ENCODE measurements at regions not wholly inside any gene's neighbourhood (a gene's known extent, or its start where the extent isn't known, plus 50 kb on each side); places are given as distances from the start of the nearest gene placed in this dataset.

DNA sequence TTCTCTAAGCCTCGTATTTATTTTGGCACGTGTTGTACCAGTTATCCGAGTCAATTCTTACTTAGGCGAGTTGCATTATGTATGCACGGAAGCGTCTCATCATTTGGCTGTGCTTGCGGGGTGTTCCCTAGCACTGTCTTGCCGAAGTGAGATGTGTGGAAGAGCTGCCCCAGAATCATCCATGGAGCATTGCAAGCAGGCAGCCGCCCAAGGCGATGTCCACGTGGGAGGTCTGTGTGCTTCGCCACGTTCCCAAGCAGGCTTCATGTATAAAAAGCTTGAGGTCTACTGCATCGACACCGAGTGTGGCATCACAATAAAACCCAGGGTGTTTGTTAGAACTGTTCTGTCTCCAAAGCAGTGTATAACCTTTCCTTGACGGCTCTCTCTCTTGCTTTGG, 849.9 kb downstream of the DCDC2C start:
- no peaks in the 10 kb centered on the region for H3K36me3 ChIP-seq (ENCODE audit: insufficient read depth, low read length)
- no peak overlapping the region for H3K4me3 ChIP-seq (ENCODE audit: low read length)
- H3K27me3 ChIP-seq (ENCODE audit: control insufficient read depth, insufficient read depth, low read length): no peaks in the 10 kb centered on the region

DNA sequence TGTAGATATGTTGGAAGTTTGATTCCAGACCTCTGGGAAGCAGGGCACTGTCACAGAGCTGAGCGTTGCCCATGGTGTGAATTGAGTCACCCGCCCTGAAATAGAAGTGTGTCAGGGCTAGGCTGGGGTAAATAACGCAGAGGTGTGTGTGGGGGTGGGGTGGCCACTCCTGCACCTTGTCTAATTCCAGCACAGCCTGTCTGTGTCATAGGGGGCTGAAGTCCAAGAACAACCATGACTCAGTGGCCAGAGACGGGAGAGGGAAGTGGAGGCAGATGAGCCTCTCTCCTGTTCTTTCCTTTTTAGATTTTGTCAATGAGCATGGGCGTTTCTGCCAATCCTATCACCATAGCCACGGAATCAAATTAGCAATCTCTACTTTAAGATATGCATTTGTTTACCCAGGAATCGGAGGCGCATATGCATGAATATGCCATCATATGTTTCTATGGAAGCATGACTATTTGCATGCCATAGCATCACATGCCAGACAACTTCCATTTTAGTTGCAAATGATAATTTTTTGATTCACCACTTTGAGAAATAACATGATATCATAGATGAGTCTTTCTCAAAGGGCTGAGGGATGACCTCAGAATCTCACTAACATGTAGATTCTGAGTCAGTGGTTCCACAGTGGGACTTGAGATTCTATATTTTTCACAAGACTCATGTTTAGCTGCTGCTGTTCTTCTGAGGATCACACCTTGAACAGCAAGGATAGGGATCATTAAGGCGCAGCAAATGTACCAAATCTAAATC, 852.9 kb downstream of the DCDC2C start:
- H3K4me3 ChIP-seq (ENCODE audit: low read length): no peak overlapping the region
- H3K9ac ChIP-seq (ENCODE audit: low read depth, low read length): no peak overlapping the region
- peaks cover 6% of the 10 kb centered on the region for H3K9me3 ChIP-seq (replicated peaks; ENCODE audit: low read length)
- no peaks in the 10 kb centered on the region for H3K4me1 ChIP-seq (ENCODE audit: control insufficient read depth, insufficient read depth, low read length)
- no peaks in the 10 kb centered on the region for H3K36me3 ChIP-seq (ENCODE audit: insufficient read depth, low read length)
- H3K4me2 ChIP-seq (ENCODE audit: low read length): no peak overlapping the region
- H3K27me3 ChIP-seq (ENCODE audit: control insufficient read depth, insufficient read depth, low read length): no peaks in the 10 kb centered on the region

More for the DNA sequence above, 849.9 kb downstream of the DCDC2C start:
- Histone ChIP-seq H3K9me3 (replicated peaks; ENCODE audit: low read length) (peaks cover 6% of the 10 kb centered on the region), H3K4me1 (ENCODE audit: control insufficient read depth, insufficient read depth, low read length) (no peaks in the 10 kb centered on the region), H3K4me2 (ENCODE audit: low read length) (no peak overlapping the region), H3K9ac (ENCODE audit: low read depth, low read length) (no peak overlapping the region)

DNA sequence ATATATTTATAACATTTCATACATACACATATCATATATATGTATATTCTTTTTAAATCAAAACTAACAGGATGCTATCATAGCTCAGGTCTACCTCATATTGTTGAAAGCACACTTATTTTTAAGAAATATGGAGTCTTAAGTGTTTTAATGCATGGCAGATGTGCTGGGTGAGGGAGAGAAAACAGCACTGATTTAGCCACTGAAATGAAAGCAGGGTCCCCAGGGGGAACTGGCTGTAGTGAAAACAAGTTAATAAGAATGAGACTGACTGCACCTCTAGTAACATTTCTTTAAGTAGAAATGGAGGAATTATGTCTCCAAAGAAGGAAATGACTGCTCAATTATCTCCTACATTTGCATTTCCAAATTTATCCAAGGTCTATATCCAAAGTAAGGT, 857.8 kb downstream of the DCDC2C start:
- Histone ChIP-seq H3K9me3 (replicated peaks; ENCODE audit: low read length) (peaks cover 5% of the 10 kb centered on the region), H3K27me3 (ENCODE audit: control insufficient read depth, insufficient read depth, low read length) (no peaks in the 10 kb centered on the region), H3K4me1 (ENCODE audit: control insufficient read depth, insufficient read depth, low read length) (no peaks in the 10 kb centered on the region), H3K9ac (ENCODE audit: low read depth, low read length) (no peak overlapping the region), H3K4me2 (ENCODE audit: low read length) (no peak overlapping the region), H3K36me3 (ENCODE audit: insufficient read depth, low read length) (no peaks in the 10 kb centered on the region), H3K4me3 (ENCODE audit: low read length) (no peak overlapping the region)

DNA sequence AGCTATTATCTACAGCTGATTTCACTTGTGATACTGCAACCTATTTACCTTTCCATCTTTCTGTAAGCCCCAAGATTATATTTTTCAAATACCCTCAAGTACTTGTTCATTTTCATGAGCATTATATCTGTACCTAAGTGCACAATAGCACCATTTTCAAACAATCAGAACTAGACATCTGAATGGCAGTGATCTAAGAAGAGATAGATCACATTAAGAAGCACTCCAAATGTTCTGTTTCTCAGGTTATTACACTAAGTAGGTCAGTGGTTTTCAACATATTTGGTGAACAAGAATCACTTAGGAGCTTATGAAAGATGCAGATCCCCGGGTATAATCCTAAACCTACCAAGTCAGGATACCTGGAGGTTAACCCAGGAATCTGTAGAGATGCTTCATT, 872.7 kb downstream of the DCDC2C start:
- Histone ChIP-seq H3K4me1 (ENCODE audit: control insufficient read depth, insufficient read depth, low read length) (no peaks in the 10 kb centered on the region), H3K4me2 (ENCODE audit: low read length) (no peak overlapping the region), H3K9me3 (replicated peaks; ENCODE audit: low read length) (no peaks in the 10 kb centered on the region), H3K27me3 (ENCODE audit: control insufficient read depth, insufficient read depth, low read length) (no peaks in the 10 kb centered on the region), H3K4me3 (ENCODE audit: low read length) (no peak overlapping the region), H3K9ac (ENCODE audit: low read depth, low read length) (no peak overlapping the region), H3K36me3 (ENCODE audit: insufficient read depth, low read length) (no peaks in the 10 kb centered on the region)

DNA sequence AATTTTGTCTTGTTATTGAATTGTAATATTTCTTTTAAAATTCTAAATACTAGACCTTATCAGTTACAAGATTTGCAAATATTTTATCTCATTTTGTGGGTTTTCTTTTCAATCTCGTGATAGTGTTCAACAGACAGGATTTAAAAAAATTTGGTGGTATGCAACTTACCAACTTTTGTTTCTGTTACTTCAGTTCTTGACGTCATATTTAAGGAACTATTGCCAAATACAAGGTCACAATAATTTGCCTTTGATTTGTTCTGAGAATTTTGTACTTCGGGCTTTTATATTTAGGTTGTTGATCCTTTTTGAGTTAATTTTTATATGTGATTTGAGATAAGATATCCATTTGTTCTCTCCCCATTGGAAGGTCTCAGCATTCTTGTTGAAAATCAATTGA, 876.6 kb downstream of the DCDC2C start:
- Histone ChIP-seq H3K9me3 (replicated peaks; ENCODE audit: low read length) (peaks cover 10% of the 10 kb centered on the region), H3K9ac (ENCODE audit: low read depth, low read length) (no peak overlapping the region), H3K4me1 (ENCODE audit: control insufficient read depth, insufficient read depth, low read length) (no peaks in the 10 kb centered on the region), H3K4me3 (ENCODE audit: low read length) (no peak overlapping the region), H3K36me3 (ENCODE audit: insufficient read depth, low read length) (no peaks in the 10 kb centered on the region), H3K4me2 (ENCODE audit: low read length) (no peak overlapping the region), H3K27me3 (ENCODE audit: control insufficient read depth, insufficient read depth, low read length) (no peaks in the 10 kb centered on the region)

DNA sequence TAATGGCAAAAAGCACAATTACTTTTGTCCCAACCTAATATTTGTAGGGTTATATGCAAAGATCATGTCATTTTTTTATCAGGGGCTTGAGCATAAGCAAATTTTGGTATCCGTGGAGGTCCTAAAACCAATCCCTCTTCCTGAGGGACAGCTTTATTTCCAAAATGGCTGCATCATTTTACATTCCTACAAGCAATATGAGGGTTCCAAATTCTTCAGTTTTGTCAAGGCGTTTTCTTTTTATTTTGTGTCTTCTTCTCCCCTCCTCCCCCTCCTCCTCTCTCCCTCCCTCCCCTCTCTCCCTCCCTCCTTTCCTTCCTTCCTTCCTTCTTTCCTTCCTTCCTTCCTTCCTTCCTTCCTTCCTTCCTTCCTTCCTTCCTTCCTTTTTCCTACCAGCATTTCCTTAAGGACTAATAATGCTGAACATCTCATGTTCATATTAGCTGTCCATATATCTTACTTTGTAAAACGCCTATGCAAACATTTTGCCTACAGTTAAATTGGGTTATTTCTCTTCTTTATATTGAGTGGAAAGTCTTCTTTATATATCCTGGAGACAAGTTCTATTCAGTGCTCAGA, 881.8 kb downstream of the DCDC2C start:
- H3K27me3 ChIP-seq (ENCODE audit: control insufficient read depth, insufficient read depth, low read length): no peaks in the 10 kb centered on the region
- no peaks in the 10 kb centered on the region for H3K4me1 ChIP-seq (ENCODE audit: control insufficient read depth, insufficient read depth, low read length)
- no peaks in the 10 kb centered on the region for H3K36me3 ChIP-seq (ENCODE audit: insufficient read depth, low read length)
- peaks cover 16% of the 10 kb centered on the region for H3K9me3 ChIP-seq (replicated peaks; ENCODE audit: low read length)
- no peak overlapping the region for H3K9ac ChIP-seq (ENCODE audit: low read depth, low read length)
- H3K4me2 ChIP-seq (ENCODE audit: low read length): no peak overlapping the region
- no peak overlapping the region for H3K4me3 ChIP-seq (ENCODE audit: low read length)

DNA sequence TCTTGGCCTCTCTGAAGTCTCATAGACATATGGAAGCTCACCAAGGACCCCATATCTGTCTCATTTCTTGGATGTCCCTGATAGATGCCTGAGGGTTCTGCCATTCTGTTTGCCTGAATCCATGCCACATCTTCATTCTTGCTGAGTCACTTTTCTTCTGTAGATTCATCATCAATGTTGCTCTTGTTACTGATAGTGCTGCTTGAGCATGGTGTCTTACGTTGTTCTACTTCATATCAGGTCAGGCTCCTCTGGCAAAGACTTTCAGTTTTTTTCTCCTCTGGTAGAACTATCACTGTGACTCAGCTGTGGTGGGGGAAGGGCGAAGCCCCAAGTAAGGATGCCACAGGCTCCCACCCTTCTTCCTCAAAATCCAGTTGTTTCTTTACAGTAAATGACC, 885.2 kb downstream of the DCDC2C start:
- Histone ChIP-seq H3K4me1 (ENCODE audit: control insufficient read depth, insufficient read depth, low read length) (no peaks in the 10 kb centered on the region), H3K4me3 (ENCODE audit: low read length) (no peak overlapping the region), H3K4me2 (ENCODE audit: low read length) (no peak overlapping the region), H3K36me3 (ENCODE audit: insufficient read depth, low read length) (no peaks in the 10 kb centered on the region), H3K9ac (ENCODE audit: low read depth, low read length) (no peak overlapping the region), H3K27me3 (ENCODE audit: control insufficient read depth, insufficient read depth, low read length) (no peaks in the 10 kb centered on the region), H3K9me3 (replicated peaks; ENCODE audit: low read length) (peaks cover 10% of the 10 kb centered on the region)

DNA sequence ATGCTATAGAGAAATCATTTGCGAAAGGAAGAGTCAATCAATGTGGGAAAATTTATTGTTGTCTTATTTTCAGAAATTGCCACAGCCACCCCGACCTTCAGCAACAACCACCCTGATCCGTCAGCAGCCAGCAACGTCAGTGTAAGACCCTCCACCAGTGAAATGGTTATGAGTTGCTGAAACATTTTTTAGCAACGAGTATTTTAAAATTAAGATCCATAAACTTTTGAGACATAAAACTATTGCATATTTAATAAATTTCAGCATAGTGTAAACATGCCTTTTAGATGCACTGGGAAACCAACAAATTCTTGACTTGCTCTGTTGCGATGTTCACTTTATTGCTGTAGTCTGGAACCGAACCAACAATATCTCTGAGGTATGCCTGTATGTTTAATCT, 887.9 kb downstream of the DCDC2C start:
- Histone ChIP-seq H3K4me2 (ENCODE audit: low read length) (no peak overlapping the region), H3K9ac (ENCODE audit: low read depth, low read length) (no peak overlapping the region), H3K9me3 (replicated peaks; ENCODE audit: low read length) (peaks cover 6% of the 10 kb centered on the region), H3K4me3 (ENCODE audit: low read length) (no peak overlapping the region), H3K27me3 (ENCODE audit: control insufficient read depth, insufficient read depth, low read length) (no peaks in the 10 kb centered on the region), H3K4me1 (ENCODE audit: control insufficient read depth, insufficient read depth, low read length) (no peaks in the 10 kb centered on the region), H3K36me3 (ENCODE audit: insufficient read depth, low read length) (no peaks in the 10 kb centered on the region)

DNA sequence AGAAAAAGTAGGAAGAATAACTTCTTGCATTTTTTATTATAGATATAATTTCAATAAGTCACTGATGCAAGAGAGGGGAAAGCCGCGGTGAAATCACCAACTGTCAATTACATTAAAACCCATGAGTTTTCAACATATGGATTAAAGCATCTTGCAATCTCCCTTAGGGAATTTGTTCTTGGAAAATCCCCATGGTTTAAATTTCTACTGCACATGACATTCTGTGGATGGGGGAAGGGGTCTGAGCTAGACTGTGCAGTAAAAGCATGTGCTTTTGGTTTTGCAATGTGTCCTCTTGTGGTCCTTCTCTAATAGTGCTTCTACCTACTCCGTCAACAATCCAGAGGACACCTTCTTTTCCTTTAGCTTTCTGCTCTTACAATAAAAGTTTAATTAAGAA, 894.0 kb downstream of the DCDC2C start:
- Histone ChIP-seq H3K4me2 (ENCODE audit: low read length) (no peak overlapping the region), H3K27me3 (ENCODE audit: control insufficient read depth, insufficient read depth, low read length) (no peaks in the 10 kb centered on the region), H3K4me1 (ENCODE audit: control insufficient read depth, insufficient read depth, low read length) (no peaks in the 10 kb centered on the region), H3K4me3 (ENCODE audit: low read length) (no peak overlapping the region), H3K36me3 (ENCODE audit: insufficient read depth, low read length) (no peaks in the 10 kb centered on the region), H3K9me3 (replicated peaks; ENCODE audit: low read length) (no peaks in the 10 kb centered on the region), H3K9ac (ENCODE audit: low read depth, low read length) (no peak overlapping the region)

DNA sequence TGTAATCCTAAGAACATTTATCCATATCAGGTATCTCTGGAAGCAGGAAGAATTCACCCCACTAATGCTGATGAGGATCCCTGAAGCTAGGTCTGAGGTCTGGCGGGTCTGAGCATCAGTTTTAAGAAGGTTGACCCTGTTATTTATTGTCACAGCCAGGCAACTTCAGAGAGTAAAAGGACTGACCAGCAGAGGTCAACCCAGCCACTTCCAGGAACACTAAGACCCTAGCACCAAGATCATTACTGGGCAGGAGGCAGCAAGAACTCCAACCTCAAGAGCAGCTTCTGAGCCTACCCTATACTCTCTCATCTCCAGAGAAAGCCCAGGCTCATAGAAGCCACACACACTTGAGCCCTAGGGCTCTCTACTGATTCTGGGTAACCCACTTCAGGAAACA, 901.4 kb downstream of the DCDC2C start:
- Histone ChIP-seq H3K9me3 (replicated peaks; ENCODE audit: low read length) (no peaks in the 10 kb centered on the region), H3K4me3 (ENCODE audit: low read length) (no peak overlapping the region), H3K4me2 (ENCODE audit: low read length) (no peak overlapping the region), H3K36me3 (ENCODE audit: insufficient read depth, low read length) (no peaks in the 10 kb centered on the region), H3K9ac (ENCODE audit: low read depth, low read length) (no peak overlapping the region), H3K4me1 (ENCODE audit: control insufficient read depth, insufficient read depth, low read length) (no peaks in the 10 kb centered on the region), H3K27me3 (ENCODE audit: control insufficient read depth, insufficient read depth, low read length) (no peaks in the 10 kb centered on the region)

DNA sequence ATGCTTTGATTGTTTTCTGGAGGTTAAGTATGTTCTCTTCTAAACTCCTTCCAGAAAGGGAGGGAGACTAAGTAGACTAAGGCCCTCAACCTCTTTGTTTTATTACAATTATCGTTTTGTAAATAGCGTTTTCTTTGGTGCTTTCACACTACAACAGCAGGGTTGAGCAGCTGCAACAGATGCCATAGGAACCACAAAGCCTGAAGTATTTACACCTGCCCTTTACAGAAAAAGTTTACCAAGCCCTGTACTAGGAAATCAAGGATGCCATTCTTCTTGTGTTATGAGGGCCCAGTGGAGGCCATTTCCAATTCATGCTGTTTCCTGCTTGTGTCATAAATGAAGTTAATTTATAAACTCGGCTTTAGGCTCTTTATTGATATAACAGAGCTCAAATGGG, 914.8 kb downstream of the DCDC2C start:
- H3K4me1 ChIP-seq (ENCODE audit: control insufficient read depth, insufficient read depth, low read length): no peaks in the 10 kb centered on the region
- no peaks in the 10 kb centered on the region for H3K36me3 ChIP-seq (ENCODE audit: insufficient read depth, low read length)
- peaks cover 10% of the 10 kb centered on the region for H3K9me3 ChIP-seq (replicated peaks; ENCODE audit: low read length)
- no peaks in the 10 kb centered on the region for H3K27me3 ChIP-seq (ENCODE audit: control insufficient read depth, insufficient read depth, low read length)
- H3K4me3 ChIP-seq (ENCODE audit: low read length): no peak overlapping the region
- no peak overlapping the region for H3K4me2 ChIP-seq (ENCODE audit: low read length)
- H3K9ac ChIP-seq (ENCODE audit: low read depth, low read length): no peak overlapping the region

DNA sequence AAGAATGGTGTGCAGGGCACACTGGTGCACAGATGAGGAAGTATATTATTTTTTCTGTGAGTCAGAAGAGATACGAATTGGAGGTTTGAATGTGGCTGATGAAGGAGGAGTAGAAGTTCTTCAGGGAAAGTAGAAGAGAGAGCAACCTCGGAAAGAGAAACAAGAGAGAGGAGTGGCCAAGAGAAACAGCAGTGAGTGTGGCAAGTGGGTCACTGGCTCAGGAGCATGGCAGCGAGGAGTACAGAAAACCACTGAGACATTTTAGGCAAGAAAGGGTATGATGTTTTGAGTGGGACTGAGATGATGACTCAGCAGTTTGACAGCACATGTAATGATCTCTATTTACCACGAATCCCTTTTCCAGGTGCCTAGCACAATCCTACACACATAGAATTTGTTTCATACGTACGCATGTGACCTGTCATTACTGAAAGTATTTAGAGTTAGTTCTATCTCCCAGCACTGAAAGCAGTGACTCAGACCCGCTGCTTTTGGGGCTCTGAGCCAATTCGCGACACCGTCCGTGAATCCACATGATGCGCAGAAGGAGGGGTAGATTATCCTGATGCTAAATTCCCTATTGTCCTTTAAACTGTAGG, 915.4 kb downstream of the DCDC2C start:
- H3K27me3 ChIP-seq (ENCODE audit: control insufficient read depth, insufficient read depth, low read length): no peaks in the 10 kb centered on the region
- no peak overlapping the region for H3K4me3 ChIP-seq (ENCODE audit: low read length)
- no peak overlapping the region for H3K4me2 ChIP-seq (ENCODE audit: low read length)
- no peaks in the 10 kb centered on the region for H3K36me3 ChIP-seq (ENCODE audit: insufficient read depth, low read length)
- H3K9me3 ChIP-seq (replicated peaks; ENCODE audit: low read length): peaks cover 10% of the 10 kb centered on the region
- no peak overlapping the region for H3K9ac ChIP-seq (ENCODE audit: low read depth, low read length)
- H3K4me1 ChIP-seq (ENCODE audit: control insufficient read depth, insufficient read depth, low read length): no peaks in the 10 kb centered on the region

Data from skeletal muscle satellite cell (primary cell).